Heart left ventricle (tissue), 16 donors: ENCODE measurements at regions not wholly inside any gene's neighbourhood (a gene's known extent, or its start where the extent isn't known, plus 50 kb on each side); places are given as distances from the start of the nearest gene placed in this dataset.

ENCODE experiments used
- ATAC-seq, 4 donors: fragments of 200-7000 bp; cut with Tn5 transposase; one replicate each; pipeline ENCODE4 v1.9.1; 2020 to 2022; ENCODE audit warnings: moderate library complexity in 4 of 4, mild to moderate bottlenecking in 3 of 4, moderate number of reproducible peaks in 1 of 4
- DNase-seq, 5 donors: peaks; one replicate each; pipeline ENCODE4 v3.0.0-alpha.2; 2020
- H3K27ac ChIP-seq, 12 donors: fragments of 200-600 bp; sonication (generic) in 4 of 12; one replicate each; pipeline versions ENCODE4 v1.5.0 to v1.8.0; 2016 to 2022; ENCODE audit warnings: mild to moderate bottlenecking in 2 of 12
- H3K27me3 ChIP-seq, 9 donors: fragments of 200-600 bp; sonication (generic) in 2 of 9; one replicate each; pipeline versions ENCODE4 v1.5.1 to v1.8.0; 2016 to 2022; ENCODE audit warnings: mild to moderate bottlenecking in 3 of 9
- H3K36me3 ChIP-seq, 9 donors: fragments of 200-600 bp; sonication (generic) in 2 of 9; one replicate each; pipeline versions ENCODE4 v1.5.0 to v1.8.0; 2018 to 2022; ENCODE audit warnings: mild to moderate bottlenecking in 2 of 9
- H3K4me1 ChIP-seq, 12 donors: fragments of 200-600 bp; sonication (generic) in 4 of 12; one replicate each; pipeline versions ENCODE4 v1.5.0 to v1.8.0; 2016 to 2022; ENCODE audit warnings: mild to moderate bottlenecking in 3 of 12
- H3K4me3 ChIP-seq, 12 donors: fragments of 200-600 bp; sonication (generic) in 4 of 12; one replicate each; pipeline versions ENCODE4 v1.5.0 to v1.8.0; 2017 to 2022; ENCODE audit warnings: mild to moderate bottlenecking in 9 of 12, moderate library complexity in 4 of 12
- H3K9me3 ChIP-seq, 12 donors: fragments of 200-600 bp; sonication (generic) in 4 of 12; one replicate each; pipeline versions ENCODE4 v1.5.0 to v1.8.0; 2016 to 2022; ENCODE audit warnings: mild to moderate bottlenecking in 1 of 12
- CTCF ChIP-seq, 12 donors: fragments of 200-600 bp; sonication (generic) in 4 of 12; IDR thresholded peaks; one replicate each; pipeline versions ENCODE4 v1.5.0 to v1.8.0; 2018 to 2022; ENCODE audit warnings: antibody characterized with exemption in 12 of 12, mild to moderate bottlenecking in 5 of 12
- POLR2A ChIP-seq, 2 donors: fragments of 450-650 bp; IDR thresholded peaks; one replicate each; pipeline ENCODE4 v1.6.1; 2017; ENCODE audit warnings: antibody characterized with exemption in 2 of 2, mild to moderate bottlenecking in 2 of 2, moderate library complexity in 2 of 2
- WGBS, 4 donors: extraction: QIAGEN DNeasy Blood & Tissue Kit in 2 of 4; methylation state at CpG; one replicate each; pipeline versions ENCODE4 v1.1.5 to v1.1.7; 2013 to 2018; 5-methylcytosine and 5-hydroxymethylcytosine counted together
- intact Hi-C, 10 donors: fragments of 100-400 bp; cut with DNase I; formaldehyde crosslinking; loops; one replicate each; pipeline versions ENCODE4 v1.11.1 to v1.14.2; 2022
- donor health status: ischemic (EF 13 %, LVEDD 7.1; RV severe dilation, severe dysfunction).
- donor health status: healthy with polysubstance abuse.
- donor health status: DM: no; HTN: yes; CAD: no.
- donor health status: DM: no; HTN: no; CAD: no.
- donor health status: ischemic (EF 25% LVEDD 6.9; RV normal size, moderate dysfunction).
- donor health status: ischemic (EF 25% LVEDD 5.7; RV mildly dilated, moderate dysfunction).
- donor health status: healthy.
- donor health status: DM: yes; HTN: yes; CAD: no.
- donor health status: ischemic (EF 35%, LVEDD 5.7; RV mildly dilated, moderate dysfunction).
- donor health status: nonischemic (EF 11% LVEDD 7.7; RV severe dilation, severe dysfunction).
- donor health status: DM: yes; HTN: yes; CAD: no.
- donor health status: PGD.
- donor health status: ischemic (EF 29% LVEDD 5.4; RV normal size, mild dysfunction).
- donor health status: nonischemic (EF 23%, LVEDD 6.1; RV moderate dilation, normal function).

DNA sequence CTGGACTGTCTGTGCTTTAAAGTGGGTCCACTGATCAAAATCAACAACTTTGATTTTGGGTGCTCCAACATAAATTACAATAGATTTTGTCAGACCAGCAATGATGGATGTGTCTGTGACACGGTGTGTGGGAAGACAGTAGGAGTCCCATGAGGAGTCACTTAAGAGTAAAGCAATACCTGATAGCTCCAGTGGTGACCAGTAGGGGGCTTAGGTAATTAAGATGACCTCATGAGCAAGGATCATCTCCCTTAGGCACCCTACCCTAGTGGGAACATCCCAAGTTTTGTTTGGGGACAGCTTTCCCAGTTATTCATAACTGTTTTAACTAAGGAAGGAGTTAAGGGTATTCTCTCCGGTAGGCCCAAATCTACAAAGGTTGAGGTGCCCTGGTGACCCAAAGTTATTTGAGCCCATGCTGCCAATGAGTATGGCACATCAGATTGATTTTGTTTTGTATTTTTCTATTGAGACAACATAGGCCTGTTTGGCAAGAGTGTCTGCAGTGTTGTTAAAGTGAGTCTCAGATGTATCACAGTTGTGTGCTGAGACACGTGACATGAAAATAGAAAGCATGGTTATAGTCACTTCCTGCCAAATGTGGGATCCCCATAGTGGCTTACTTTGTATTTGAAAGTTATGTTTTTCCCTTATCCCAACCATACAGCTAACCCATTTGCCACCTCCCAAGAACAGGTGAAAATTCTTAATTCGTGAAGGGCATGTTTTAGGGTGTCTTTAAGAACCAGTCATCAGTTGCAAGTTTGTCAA, 1337.6 kb upstream of the SLC39A10 start:
- Histone ChIP-seq H3K36me3 (no peaks in the 10 kb centered on the region), H3K27ac (no peak overlapping the region), H3K27me3 (no peaks in the 10 kb centered on the region), H3K4me3 (no peak overlapping the region), H3K4me1 (no peaks in the 10 kb centered on the region), H3K9me3 (no peaks in the 10 kb centered on the region)
- WGBS, 4 donors: 81 to 85% (median 84%) methylated on average over 4 of the region's 4 CpGs
- DNase-seq (no peak), ATAC-seq (no peak)
- intact Hi-C loops: no loop called here
- TF ChIP-seq POLR2A (IDR thresholded peaks at IDR 0.05) (no peak), CTCF (IDR thresholded peaks at IDR 0.05) (no peak)

DNA sequence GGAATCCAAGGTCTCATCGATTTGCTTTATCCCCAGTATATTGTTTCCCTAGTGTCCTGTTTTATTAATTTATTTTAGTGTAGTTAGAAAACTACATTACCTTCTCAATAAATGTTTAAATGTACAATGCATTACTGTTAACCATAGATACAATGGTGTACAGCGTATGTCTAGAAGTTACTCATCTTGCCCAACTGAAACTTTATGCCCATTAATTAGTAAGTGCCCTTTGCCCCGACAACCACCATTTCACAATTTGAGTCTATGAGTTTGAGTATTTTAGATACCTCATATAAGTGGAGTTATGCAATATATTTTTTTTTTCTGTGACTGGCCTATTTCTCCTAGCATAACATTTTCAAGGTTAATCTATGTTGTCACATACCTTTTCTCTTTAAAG, 1343.0 kb upstream of the SLC39A10 start:
- H3K27me3 ChIP-seq: no peaks in the 10 kb centered on the region
- no peak overlapping the region for H3K27ac ChIP-seq
- DNase-seq: no peak
- TF ChIP-seq CTCF (IDR thresholded peaks at IDR 0.05): no peak
- TF ChIP-seq POLR2A (IDR thresholded peaks at IDR 0.05): no peak
- H3K36me3 ChIP-seq: no peaks in the 10 kb centered on the region
- WGBS, 4 donors: 84 to 95% (median 91%) methylated on average over 3 of the region's 3 CpGs
- no peak for ATAC-seq
- H3K9me3 ChIP-seq: no peaks in the 10 kb centered on the region
- intact Hi-C loops: no loop called here
- H3K4me1 ChIP-seq: no peaks in the 10 kb centered on the region
- H3K4me3 ChIP-seq: no peak overlapping the region

DNA sequence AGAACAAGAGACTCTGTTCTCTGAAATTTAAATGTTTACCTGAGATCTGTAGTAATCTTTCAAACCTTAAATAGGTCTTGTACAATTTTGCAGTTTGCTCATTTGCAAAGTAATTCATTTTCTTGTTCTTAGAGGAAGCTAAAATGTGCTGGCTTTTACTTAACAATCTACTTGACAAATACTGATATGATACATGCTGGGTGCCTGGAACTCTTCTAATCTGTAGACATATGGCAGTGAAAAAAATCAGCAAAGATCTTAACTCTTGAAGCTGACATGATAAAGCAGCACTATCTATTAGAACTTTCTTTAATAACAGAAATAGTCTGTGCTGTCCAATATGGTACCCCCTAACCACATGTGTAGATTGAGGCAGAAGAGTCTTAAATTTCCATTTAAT, 1352.8 kb upstream of the SLC39A10 start:
- no peak for DNase-seq
- no peak for ATAC-seq
- no peaks in the 10 kb centered on the region for H3K4me1 ChIP-seq
- H3K9me3 ChIP-seq: peaks cover 0 to 7% (median 0%) of the 10 kb centered on the region in 12 donors
- H3K27ac ChIP-seq: no peak overlapping the region
- intact Hi-C loops: no loop called here
- H3K36me3 ChIP-seq: no peaks in the 10 kb centered on the region
- TF ChIP-seq POLR2A (IDR thresholded peaks at IDR 0.05) (no peak), CTCF (IDR thresholded peaks at IDR 0.05) (no peak)
- H3K4me3 ChIP-seq: no peak overlapping the region
- H3K27me3 ChIP-seq: no peaks in the 10 kb centered on the region

GRCh38 chr2:194301946-194302345, 1355.1 kb upstream of the SLC39A10 start:
- TF ChIP-seq POLR2A (IDR thresholded peaks at IDR 0.05): no peak
- TF ChIP-seq CTCF (IDR thresholded peaks at IDR 0.05): no peak
- DNase-seq: no peak

More at GRCh38 chr2:194301946-194302345, 1355.1 kb upstream of the SLC39A10 start:
- H3K4me3 ChIP-seq: no peak overlapping the region
- intact Hi-C loops: no loop called here
- no peak overlapping the region for H3K27ac ChIP-seq
- no peaks in the 10 kb centered on the region for H3K27me3 ChIP-seq
- H3K9me3 ChIP-seq: peaks cover 0 to 3% (median 0%) of the 10 kb centered on the region in 12 donors
- ATAC-seq: no peak
- no peaks in the 10 kb centered on the region for H3K4me1 ChIP-seq
- H3K36me3 ChIP-seq: no peaks in the 10 kb centered on the region
